ENCODE measurements at regions not wholly inside any gene's neighbourhood (a gene's known extent, or its start where the extent isn't known, plus 50 kb on each side); places are given as distances from the start of the nearest gene placed in this dataset.

DNA sequence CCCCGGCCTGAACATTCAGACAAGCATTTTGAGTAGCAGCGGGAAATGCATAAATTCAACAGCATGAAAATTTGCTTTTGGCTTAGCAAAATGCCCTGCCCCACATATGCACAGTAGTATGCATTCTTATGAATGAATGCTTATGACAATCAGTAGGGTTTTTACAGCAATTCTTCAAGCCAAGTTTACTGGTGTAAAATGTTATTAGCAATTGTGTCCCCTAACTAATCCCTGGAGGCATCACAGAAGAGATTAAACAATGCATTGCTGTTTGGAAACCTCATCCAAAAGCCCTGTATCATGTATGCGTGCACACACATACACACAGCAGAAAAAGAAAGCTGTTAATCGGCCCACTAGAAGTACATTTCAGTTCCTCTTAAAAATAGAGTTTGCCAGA, 406.5 kb downstream of the LRIG3 start:
- Histone ChIP-seq H3K27me3 (ENCODE audit: control insufficient read depth in 3 of 3, insufficient read depth in 3 of 3, low read length in 2 of 3) (no peaks in the 10 kb centered on the region), H3K4me3 (no peak overlapping the region), H3K9ac (ENCODE audit: insufficient read depth in 1 of 2, low read length in 2 of 2) (no peak overlapping the region), H3K27ac (ENCODE audit: low read depth in 1 of 2, low read length in 1 of 2) (no peak overlapping the region), H3K9me3 (ENCODE audit: control insufficient read depth in 4 of 4, insufficient read depth in 3 of 4, low read length in 3 of 4) (peaks cover 0 to 12% (median 2%) of the 10 kb centered on the region in 4 donors), H3K36me3 (ENCODE audit: control insufficient read depth in 4 of 4, insufficient read depth in 4 of 4, low read length in 4 of 4) (no peaks in the 10 kb centered on the region), H3K4me1 (ENCODE audit: control insufficient read depth in 5 of 5, insufficient read depth in 5 of 5, low read length in 5 of 5) (no peaks in the 10 kb centered on the region)
- ATAC-seq (ENCODE audit: insufficient read depth, low FRiP score) = no peak
- DNase-seq = no peak
- TF ChIP-seq, protein P1, sequence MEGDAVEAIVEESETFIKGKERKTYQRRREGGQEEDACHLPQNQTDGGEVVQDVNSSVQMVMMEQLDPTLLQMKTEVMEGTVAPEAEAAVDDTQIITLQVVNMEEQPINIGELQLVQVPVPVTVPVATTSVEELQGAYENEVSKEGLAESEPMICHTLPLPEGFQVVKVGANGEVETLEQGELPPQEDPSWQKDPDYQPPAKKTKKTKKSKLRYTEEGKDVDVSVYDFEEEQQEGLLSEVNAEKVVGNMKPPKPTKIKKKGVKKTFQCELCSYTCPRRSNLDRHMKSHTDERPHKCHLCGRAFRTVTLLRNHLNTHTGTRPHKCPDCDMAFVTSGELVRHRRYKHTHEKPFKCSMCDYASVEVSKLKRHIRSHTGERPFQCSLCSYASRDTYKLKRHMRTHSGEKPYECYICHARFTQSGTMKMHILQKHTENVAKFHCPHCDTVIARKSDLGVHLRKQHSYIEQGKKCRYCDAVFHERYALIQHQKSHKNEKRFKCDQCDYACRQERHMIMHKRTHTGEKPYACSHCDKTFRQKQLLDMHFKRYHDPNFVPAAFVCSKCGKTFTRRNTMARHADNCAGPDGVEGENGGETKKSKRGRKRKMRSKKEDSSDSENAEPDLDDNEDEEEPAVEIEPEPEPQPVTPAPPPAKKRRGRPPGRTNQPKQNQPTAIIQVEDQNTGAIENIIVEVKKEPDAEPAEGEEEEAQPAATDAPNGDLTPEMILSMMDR (IDR thresholded peaks at IDR 0.05; ENCODE audit: control extremely low read depth, extremely low read depth) = no peak
- WGBS, 2 donors = 62 to 84% methylated on average over 4 of the region's 4 CpGs

DNA sequence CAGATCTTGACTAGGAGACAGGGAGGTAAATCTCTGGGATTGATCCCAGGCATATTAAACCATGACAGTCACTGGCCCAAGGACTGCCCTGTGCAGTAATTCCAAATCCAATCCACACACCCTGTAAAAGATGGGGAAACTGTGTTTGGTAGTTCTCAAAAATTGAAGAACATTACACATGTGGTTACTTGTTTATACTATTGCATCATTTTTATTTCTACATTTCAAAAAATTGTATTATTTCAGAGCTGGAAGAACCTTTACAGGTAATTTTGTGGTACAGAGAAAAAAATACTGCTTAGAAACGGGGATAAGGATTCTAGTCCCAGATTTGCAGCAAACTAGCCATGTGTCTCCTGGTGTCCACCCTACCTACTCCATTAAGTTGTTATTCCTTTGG, 400.5 kb downstream of the LRIG3 start:
- no peak for ATAC-seq (ENCODE audit: insufficient read depth, low FRiP score)
- no peaks in the 10 kb centered on the region for H3K36me3 ChIP-seq (ENCODE audit: control insufficient read depth in 4 of 4, insufficient read depth in 4 of 4, low read length in 4 of 4)
- H3K27ac ChIP-seq (ENCODE audit: low read depth in 1 of 2, low read length in 1 of 2) = no peak overlapping the region
- H3K9me3 ChIP-seq (ENCODE audit: control insufficient read depth in 4 of 4, insufficient read depth in 3 of 4, low read length in 3 of 4) = peaks cover 0 to 16% (median 4%) of the 10 kb centered on the region in 4 donors
- H3K4me1 ChIP-seq (ENCODE audit: control insufficient read depth in 5 of 5, insufficient read depth in 5 of 5, low read length in 5 of 5) = no peaks in the 10 kb centered on the region
- H3K9ac ChIP-seq (ENCODE audit: insufficient read depth in 1 of 2, low read length in 2 of 2) = no peak overlapping the region
- H3K4me3 ChIP-seq = no peak overlapping the region
- no peak for DNase-seq
- WGBS, 2 donors = 84 to 92% methylated on average over 1 of the region's 1 CpG
- no peaks in the 10 kb centered on the region for H3K27me3 ChIP-seq (ENCODE audit: control insufficient read depth in 3 of 3, insufficient read depth in 3 of 3, low read length in 2 of 3)
- TF ChIP-seq, protein P1 (IDR thresholded peaks at IDR 0.05; ENCODE audit: control extremely low read depth, extremely low read depth) = no peak

DNA sequence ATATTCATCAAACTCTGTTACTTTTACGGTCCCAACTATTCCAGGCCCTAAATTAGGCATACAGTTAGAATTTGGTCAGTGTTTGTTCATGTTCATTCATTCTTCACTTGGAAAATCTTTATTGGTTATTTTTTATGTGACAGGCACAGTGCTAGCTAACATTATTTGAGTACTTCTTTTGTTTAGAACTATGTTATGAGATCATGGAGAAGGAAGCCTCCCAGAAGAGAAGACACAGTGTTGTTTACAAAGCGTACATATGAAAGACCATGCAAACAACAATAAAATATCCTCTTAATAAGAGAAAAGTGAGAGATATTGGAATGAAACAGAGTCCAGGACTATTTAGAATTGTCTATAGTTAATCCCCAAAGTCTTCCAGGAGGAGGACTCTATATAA, 399.2 kb downstream of the LRIG3 start:
- no peak overlapping the region for H3K9ac ChIP-seq (ENCODE audit: insufficient read depth in 1 of 2, low read length in 2 of 2)
- 92 to 94% methylated on average over 2 of the region's 2 CpGs for WGBS, 2 donors
- no peak for ATAC-seq (ENCODE audit: insufficient read depth, low FRiP score)

More for the DNA sequence above, 399.2 kb downstream of the LRIG3 start:
- no peak for DNase-seq
- Histone ChIP-seq H3K9me3 (ENCODE audit: control insufficient read depth in 4 of 4, insufficient read depth in 3 of 4, low read length in 3 of 4) (peaks cover 0 to 16% (median 4%) of the 10 kb centered on the region in 4 donors), H3K27ac (ENCODE audit: low read depth in 1 of 2, low read length in 1 of 2) (no peak overlapping the region), H3K27me3 (ENCODE audit: control insufficient read depth in 3 of 3, insufficient read depth in 3 of 3, low read length in 2 of 3) (no peaks in the 10 kb centered on the region), H3K4me3 (no peak overlapping the region), H3K36me3 (ENCODE audit: control insufficient read depth in 4 of 4, insufficient read depth in 4 of 4, low read length in 4 of 4) (no peaks in the 10 kb centered on the region), H3K4me1 (ENCODE audit: control insufficient read depth in 5 of 5, insufficient read depth in 5 of 5, low read length in 5 of 5) (no peaks in the 10 kb centered on the region)
- TF ChIP-seq, protein P1 (IDR thresholded peaks at IDR 0.05; ENCODE audit: control extremely low read depth, extremely low read depth) = no peak

Data from lung (tissue), 11 donors.